Tongue (tissue), 1 donor: ENCODE measurements at regions not wholly inside any gene's neighbourhood (a gene's known extent, or its start where the extent isn't known, plus 50 kb on each side); places are given as distances from the start of the nearest gene placed in this dataset.
A peak's percentile ranks its signal among the peaks of the same experiment; 100 is the strongest.
"Not testable (repeated sequence)": the region's sequence is repeated elsewhere in the genome, so short reads cannot be mapped to it uniquely, and the experiment has no call there.

Experiments used
- DNase-seq: peaks from one replicate; pipeline ENCODE4 v3.0.0-alpha.2; 2015

GRCh38 chr2:138390316-138390945 lies 111.1 kb upstream of the SPOPL start:
- DNase-seq, result no peak

DNA sequence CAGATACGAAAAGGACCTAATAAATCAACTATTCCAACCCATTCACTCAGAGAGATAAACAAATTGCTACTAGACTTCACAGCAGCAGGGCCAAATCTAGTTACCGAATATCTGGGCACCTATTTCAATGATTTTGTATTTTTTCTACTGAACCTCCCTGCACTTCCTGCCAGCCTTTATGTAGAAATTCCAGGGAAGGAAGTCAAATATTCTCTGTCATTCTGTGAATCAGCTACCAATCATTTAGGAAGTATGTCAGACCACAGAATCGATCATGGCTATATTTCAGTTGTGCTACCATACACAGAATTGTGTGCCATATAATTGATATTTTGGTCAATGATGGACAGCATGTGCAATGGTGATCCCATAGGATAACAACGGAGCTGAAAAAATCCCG lies 109.6 kb upstream of the SPOPL start:
- no peak for DNase-seq

DNA sequence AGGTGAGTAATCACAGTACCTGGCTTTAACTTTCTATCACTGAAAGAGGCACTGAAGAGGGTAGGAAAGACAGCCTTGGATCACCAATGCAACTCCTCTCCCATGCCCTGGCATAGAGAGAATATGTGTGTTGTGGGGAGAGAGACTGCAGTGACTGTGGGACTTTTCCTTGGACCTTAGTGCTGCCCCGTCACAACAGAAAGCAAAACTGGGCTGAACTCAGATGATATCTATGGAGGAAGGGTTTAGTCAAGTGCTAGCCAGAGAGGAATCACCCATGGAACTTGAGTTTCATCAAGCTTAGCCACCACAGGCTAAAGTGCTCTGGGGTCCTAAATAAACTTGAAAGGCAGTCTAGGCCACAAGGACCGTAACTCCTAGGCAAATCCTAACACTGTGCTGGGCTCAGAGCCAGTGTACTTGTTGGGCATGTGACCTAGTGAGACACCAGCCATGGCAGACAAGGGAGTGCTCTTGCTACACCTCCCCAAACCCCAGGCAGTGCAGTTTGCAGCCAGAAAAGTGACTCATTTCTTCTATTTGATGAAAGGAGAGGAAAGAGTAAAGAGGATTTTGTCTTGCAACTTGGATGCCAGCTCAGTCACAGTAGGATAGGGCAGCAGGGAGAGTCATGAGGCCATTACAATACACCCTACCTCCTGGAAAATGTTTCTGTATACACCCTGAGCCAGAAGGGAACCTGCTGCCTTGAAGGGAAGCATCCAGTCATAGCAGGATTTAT lies 105.8 kb upstream of the SPOPL start:
- DNase-seq, result no peak

- DNase-seq, result no peak
These were observed 104.7 kb upstream of the SPOPL start for GRCh38 chr2:138396843-138397242.

GRCh38 chr2:138403431-138403927 lies 98.1 kb upstream of the SPOPL start:
- DNase-seq, result no peak

GRCh38 chr2:138414014-138414413 lies 87.6 kb upstream of the SPOPL start:
- DNase-seq, result no peak

DNA sequence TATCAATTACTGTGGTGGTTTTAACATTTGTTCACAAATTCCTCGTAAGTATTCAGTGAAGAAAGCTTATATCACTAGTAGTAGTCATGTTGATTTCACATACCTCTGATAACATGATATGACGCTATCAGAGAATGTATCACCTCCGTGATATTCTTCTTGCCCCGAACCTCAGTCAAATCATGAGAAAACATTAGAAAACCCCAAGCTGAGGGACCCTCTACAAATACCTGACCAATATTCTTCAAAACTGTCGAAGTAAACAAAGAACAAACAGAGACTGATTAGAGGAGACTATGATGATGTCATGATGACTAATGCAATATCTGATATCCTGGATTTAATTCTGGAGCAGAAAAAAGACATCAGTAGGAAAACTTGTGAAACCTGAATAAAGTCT lies 85.6 kb upstream of the SPOPL start:
- DNase-seq, result no peak

- DNase-seq, result no peak
These were observed 83.1 kb upstream of the SPOPL start for GRCh38 chr2:138418453-138418852.

GRCh38 chr2:138421315-138421970 lies 80.1 kb upstream of the SPOPL start:
- DNase-seq, result no peak

GRCh38 chr2:138421971-138422335 lies 79.6 kb upstream of the SPOPL start:
- DNase-seq, result peak; percentile 18

- DNase-seq, result no peak
These were observed 78.4 kb upstream of the SPOPL start for GRCh38 chr2:138423198-138423597.

DNA sequence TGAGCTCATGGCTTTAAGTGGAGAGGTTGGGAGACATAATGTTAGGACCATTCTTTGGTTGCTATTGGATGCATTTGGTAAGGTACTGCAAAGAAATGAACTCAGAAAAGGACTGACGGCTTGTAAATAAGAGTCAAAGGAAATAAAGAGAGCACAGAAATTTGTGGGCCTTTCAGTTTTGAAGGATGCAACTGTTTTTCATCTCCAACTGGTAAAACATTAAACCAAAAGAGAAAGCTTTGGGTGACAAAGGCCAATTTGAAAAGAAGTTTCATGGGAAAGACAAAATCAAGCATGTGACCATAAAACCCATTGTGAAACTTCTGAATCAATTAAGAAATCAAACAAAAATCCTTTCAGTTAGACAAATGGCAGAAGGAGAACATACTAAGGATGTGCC lies 77.8 kb upstream of the SPOPL start:
- DNase-seq, result no peak

DNA sequence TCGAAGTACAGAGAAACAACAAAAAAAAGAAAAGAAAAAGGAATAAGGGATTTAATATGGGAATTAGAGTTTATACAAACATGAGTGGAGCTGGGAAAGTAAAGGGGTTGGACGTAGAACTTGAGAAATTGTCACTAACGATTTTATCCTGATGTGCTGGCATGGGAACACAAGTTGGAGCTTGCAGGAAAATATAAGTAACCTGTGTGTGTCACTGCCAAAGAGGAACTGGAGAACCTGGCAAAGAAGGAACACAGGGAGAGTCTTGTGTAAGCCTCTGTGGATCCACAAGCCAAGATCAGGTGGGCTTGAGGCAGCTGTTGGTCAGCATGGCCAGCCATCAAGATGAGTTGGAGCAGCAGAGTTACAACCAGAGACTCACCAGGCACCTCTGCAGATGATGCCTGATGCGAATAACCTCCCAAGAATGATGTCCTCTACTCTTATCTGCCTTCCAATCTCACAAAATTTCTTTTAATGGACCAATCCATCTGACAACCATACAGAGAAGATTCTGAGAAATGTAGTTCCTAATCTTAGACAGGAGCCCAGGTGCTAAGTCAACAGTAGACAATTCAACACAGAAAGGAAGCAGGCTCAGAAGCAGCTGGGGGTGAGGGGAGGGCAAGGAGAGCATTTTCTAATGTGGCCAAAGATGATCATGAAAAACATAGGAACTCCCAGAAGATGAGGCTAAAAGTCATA lies 77.0 kb upstream of the SPOPL start:
- DNase-seq, result no peak

GRCh38 chr2:138426116-138426515 lies 75.5 kb upstream of the SPOPL start:
- DNase-seq, result not testable (repeated sequence)

GRCh38 chr2:138428710-138429440 lies 72.7 kb upstream of the SPOPL start:
- DNase-seq, result no peak

DNA sequence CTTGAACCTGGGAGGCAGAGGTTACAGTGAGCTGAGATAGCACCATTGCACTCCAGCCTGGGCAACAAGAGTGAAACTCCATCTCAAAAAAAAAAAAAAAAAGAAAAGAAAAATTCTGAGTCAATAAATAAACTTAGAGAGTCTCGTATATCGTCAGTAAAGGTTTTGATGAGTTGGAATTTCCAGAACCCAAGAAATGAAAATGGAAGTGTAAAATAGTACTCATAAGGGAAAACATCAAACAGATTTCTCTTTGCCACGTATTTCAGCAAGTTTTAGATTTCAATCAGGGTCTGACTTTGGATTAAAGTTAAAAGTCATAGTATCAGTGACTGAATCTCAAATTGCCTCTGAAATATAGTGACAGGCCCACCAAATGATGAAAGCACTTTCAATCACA lies 71.4 kb upstream of the SPOPL start:
- DNase-seq, result no peak

GRCh38 chr2:138432971-138433370 lies 68.6 kb upstream of the SPOPL start:
- no peak for DNase-seq

GRCh38 chr2:138433995-138434951 lies 67.3 kb upstream of the SPOPL start:
- DNase-seq, result peak; percentile 32

GRCh38 chr2:138435701-138436100 lies 65.9 kb upstream of the SPOPL start:
- no peak for DNase-seq

DNA sequence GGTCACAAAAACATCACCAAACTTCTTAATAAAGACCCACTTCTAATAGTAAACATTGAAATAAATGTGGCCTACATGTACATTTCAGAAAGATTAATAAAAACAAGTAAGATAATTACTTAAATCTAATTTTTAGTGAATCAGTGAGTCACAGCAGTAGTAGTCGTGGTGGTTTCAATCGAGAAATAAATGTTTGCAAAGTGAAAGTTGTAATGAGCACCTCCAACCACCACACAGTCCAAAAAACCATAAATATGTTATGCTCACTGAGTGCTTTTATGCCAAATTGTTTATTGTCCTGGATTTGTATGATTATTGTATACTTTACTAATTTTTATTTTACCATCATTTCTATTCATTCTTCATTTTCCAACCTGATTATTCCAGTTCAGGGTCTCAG lies 61.8 kb upstream of the SPOPL start:
- DNase-seq, result no peak

GRCh38 chr2:138440759-138441158 lies 60.8 kb upstream of the SPOPL start:
- no peak for DNase-seq
